ENCODE measurements at regions not wholly inside any gene's neighbourhood (a gene's known extent, or its start where the extent isn't known, plus 50 kb on each side); places are given as distances from the start of the nearest gene placed in this dataset.

DNA sequence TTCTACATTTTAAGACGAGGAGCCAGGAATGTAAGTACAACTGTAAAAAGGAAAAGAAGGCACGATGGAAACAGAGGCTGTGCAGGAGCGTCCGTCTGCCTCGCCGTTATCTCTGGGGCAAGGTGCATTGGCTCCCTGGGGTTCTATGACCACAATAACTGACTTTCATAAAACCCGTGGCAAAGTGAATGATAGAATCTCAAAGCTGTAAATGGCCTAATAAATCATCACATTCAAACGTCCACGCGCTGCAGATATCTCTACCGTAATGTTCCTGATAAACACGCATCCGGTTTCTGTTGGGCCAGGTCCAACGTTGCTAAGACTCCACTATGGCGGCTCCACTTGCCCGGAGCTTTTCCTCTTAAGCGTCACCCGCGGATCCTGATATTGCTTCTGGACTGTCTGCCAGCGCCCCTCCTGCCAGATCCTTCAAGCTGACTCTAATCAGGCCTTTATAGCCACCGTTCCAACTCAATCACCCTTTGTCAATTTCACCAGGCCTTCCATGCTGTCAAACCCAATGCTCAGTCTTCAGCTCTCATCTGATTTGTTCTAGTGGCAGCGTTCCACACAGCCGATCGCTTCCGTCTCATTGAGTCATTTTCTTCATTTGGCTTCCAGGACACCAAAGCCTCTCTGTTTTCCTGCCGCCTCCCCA is 265.6 kb upstream of the FOXK1 start:
- no peak overlapping the region for H3K4me3 ChIP-seq
- H3K27me3 ChIP-seq = no peaks in the 10 kb centered on the region
- TF ChIP-seq, protein P1, sequence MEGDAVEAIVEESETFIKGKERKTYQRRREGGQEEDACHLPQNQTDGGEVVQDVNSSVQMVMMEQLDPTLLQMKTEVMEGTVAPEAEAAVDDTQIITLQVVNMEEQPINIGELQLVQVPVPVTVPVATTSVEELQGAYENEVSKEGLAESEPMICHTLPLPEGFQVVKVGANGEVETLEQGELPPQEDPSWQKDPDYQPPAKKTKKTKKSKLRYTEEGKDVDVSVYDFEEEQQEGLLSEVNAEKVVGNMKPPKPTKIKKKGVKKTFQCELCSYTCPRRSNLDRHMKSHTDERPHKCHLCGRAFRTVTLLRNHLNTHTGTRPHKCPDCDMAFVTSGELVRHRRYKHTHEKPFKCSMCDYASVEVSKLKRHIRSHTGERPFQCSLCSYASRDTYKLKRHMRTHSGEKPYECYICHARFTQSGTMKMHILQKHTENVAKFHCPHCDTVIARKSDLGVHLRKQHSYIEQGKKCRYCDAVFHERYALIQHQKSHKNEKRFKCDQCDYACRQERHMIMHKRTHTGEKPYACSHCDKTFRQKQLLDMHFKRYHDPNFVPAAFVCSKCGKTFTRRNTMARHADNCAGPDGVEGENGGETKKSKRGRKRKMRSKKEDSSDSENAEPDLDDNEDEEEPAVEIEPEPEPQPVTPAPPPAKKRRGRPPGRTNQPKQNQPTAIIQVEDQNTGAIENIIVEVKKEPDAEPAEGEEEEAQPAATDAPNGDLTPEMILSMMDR (IDR thresholded peaks at IDR 0.05; ENCODE audit: poor library complexity) = no peak
- TF ChIP-seq EZH2 (IDR thresholded peaks at IDR 0.05; ENCODE audit: borderline replicate concordance) = no peak
- no peaks in the 10 kb centered on the region for H4K20me1 ChIP-seq (ENCODE audit: insufficient read depth, poor library complexity, severe bottlenecking)
- no peaks in the 10 kb centered on the region for H3K9me3 ChIP-seq (ENCODE audit: low read depth)
- peak overlapping the region; percentile 50 for H3K4me2 ChIP-seq
- H3K27ac ChIP-seq = no peak overlapping the region
- 74% methylated on average over 26 of the region's 26 CpGs for WGBS (ENCODE audit: low lambda C conversion rate, missing lambda C conversion rate)
- no peaks in the 10 kb centered on the region for H3K9me2 ChIP-seq (replicated peaks; ENCODE audit: insufficient read depth)
- no peaks in the 10 kb centered on the region for H3K36me3 ChIP-seq (replicated peaks; ENCODE audit: insufficient read depth, low read depth)
- H2AFZ ChIP-seq = no peak overlapping the region
- peak; percentile 29 for DNase-seq (ENCODE audit: low spot score)
- no peaks in the 10 kb centered on the region for H3K79me2 ChIP-seq
- H3K4me1 ChIP-seq (ENCODE audit: insufficient read depth) = no peaks in the 10 kb centered on the region

- no peaks in the 10 kb centered on the region for H3K79me2 ChIP-seq
- TF ChIP-seq EZH2 (IDR thresholded peaks at IDR 0.05; ENCODE audit: borderline replicate concordance) (no peak), EZH2phosphoT487 (IDR thresholded peaks at IDR 0.05; ENCODE audit: low read depth, severe bottlenecking, unreplicated experiment) (no peak)
- TF ChIP-seq, protein P1 (IDR thresholded peaks at IDR 0.05; ENCODE audit: poor library complexity) = no peak
- no peaks in the 10 kb centered on the region for H3K36me3 ChIP-seq (replicated peaks; ENCODE audit: insufficient read depth, low read depth)
- WGBS (ENCODE audit: low lambda C conversion rate, missing lambda C conversion rate) = 68% methylated on average over 7 of the region's 7 CpGs
- H3K9me3 ChIP-seq (ENCODE audit: low read depth) = no peaks in the 10 kb centered on the region
- H3K4me2 ChIP-seq = no peak overlapping the region
- no peak overlapping the region for H2AFZ ChIP-seq
- no peaks in the 10 kb centered on the region for H3K4me1 ChIP-seq (ENCODE audit: insufficient read depth)
- no peaks in the 10 kb centered on the region for H4K20me1 ChIP-seq (ENCODE audit: insufficient read depth, poor library complexity, severe bottlenecking)
- H3K9me2 ChIP-seq (replicated peaks; ENCODE audit: insufficient read depth) = no peaks in the 10 kb centered on the region
- H3K27ac ChIP-seq = no peak overlapping the region
- DNase-seq (ENCODE audit: low spot score) = no peak
- H3K27me3 ChIP-seq = no peaks in the 10 kb centered on the region
- H3K4me3 ChIP-seq = no peak overlapping the region
Observed at GRCh38 chr7:4428526-4428925, 253.6 kb upstream of the FOXK1 start.

- Histone ChIP-seq H3K9me2 (replicated peaks; ENCODE audit: insufficient read depth) (no peaks in the 10 kb centered on the region), H3K79me2 (no peaks in the 10 kb centered on the region), H2AFZ (no peak overlapping the region), H3K4me1 (ENCODE audit: insufficient read depth) (peaks cover 3% of the 10 kb centered on the region), H3K27ac (no peak overlapping the region), H3K36me3 (replicated peaks; ENCODE audit: insufficient read depth, low read depth) (no peaks in the 10 kb centered on the region), H3K4me3 (no peak overlapping the region), H3K4me2 (no peak overlapping the region), H4K20me1 (ENCODE audit: insufficient read depth, poor library complexity, severe bottlenecking) (no peaks in the 10 kb centered on the region), H3K27me3 (no peaks in the 10 kb centered on the region), H3K9me3 (ENCODE audit: low read depth) (no peaks in the 10 kb centered on the region)
- TF ChIP-seq EZH2 (IDR thresholded peaks at IDR 0.05; ENCODE audit: borderline replicate concordance) = no peak
- 17% methylated on average over 1 of the region's 1 CpG for WGBS (ENCODE audit: low lambda C conversion rate, missing lambda C conversion rate)
- DNase-seq (ENCODE audit: low spot score) = no peak
Observed at GRCh38 chr7:4430227-4430626, 251.9 kb upstream of the FOXK1 start.

GRCh38 chr7:4434306-4434705 is 247.8 kb upstream of the FOXK1 start:
- Histone ChIP-seq H3K79me2 (no peaks in the 10 kb centered on the region), H4K20me1 (ENCODE audit: insufficient read depth, poor library complexity, severe bottlenecking) (no peaks in the 10 kb centered on the region), H3K27ac (no peak overlapping the region), H3K9me2 (replicated peaks; ENCODE audit: insufficient read depth) (no peaks in the 10 kb centered on the region), H2AFZ (no peak overlapping the region), H3K4me3 (no peak overlapping the region), H3K9me3 (ENCODE audit: low read depth) (no peaks in the 10 kb centered on the region), H3K27me3 (no peaks in the 10 kb centered on the region), H3K4me1 (ENCODE audit: insufficient read depth) (peaks cover 24% of the 10 kb centered on the region), H3K36me3 (replicated peaks; ENCODE audit: insufficient read depth, low read depth) (no peaks in the 10 kb centered on the region), H3K4me2 (no peak overlapping the region)
- DNase-seq (ENCODE audit: low spot score) = no peak
- TF ChIP-seq EZH2 (IDR thresholded peaks at IDR 0.05; ENCODE audit: borderline replicate concordance) (no peak), EZH2phosphoT487 (IDR thresholded peaks at IDR 0.05; ENCODE audit: low read depth, severe bottlenecking, unreplicated experiment) (no peak)
- TF ChIP-seq, protein P1 (IDR thresholded peaks at IDR 0.05; ENCODE audit: poor library complexity) = no peak
- WGBS (ENCODE audit: low lambda C conversion rate, missing lambda C conversion rate) = 92% methylated on average over 13 of the region's 13 CpGs
